HL-60 (cell line): ENCODE measurements at regions not wholly inside any gene's neighbourhood (a gene's known extent, or its start where the extent isn't known, plus 50 kb on each side); places are given as distances from the start of the nearest gene placed in this dataset.

ENCODE experiments used
- DNase-seq, 2 experiments: peaks; one replicate each; pipeline ENCODE4 v3.0.0-alpha.2; 2010 to 2020; ENCODE audit warnings: low read depth in 1 of 2, low spot score in 1 of 2
- H3K27ac ChIP-seq: fragments of 250-450 bp; sonication (Bioruptor Pico); replicated peaks from 2 replicates; pipeline ENCODE4 v1.5.1; 2020; ENCODE audit warnings: mild to moderate bottlenecking, moderate library complexity
- H3K27me3 ChIP-seq: fragments of 250-450 bp; sonication (Bioruptor Pico); 2 replicates; pipeline ENCODE4 v1.5.1; 2021; ENCODE audit warnings: mild to moderate bottlenecking, moderate library complexity; ENCODE audit not compliant: insufficient read depth, poor library complexity, severe bottlenecking
- H3K4me3 ChIP-seq: replicated peaks from 2 replicates; pipeline ENCODE4 v1.5.1; 2011; ENCODE audit warnings: mild to moderate bottlenecking, control low read depth, low read length; ENCODE audit not compliant: insufficient read depth
- GABPA ChIP-seq: IDR thresholded peaks from 2 replicates; pipeline ENCODE4 v1.6.1; 2012; ENCODE audit warnings: low read depth
- POLR2AphosphoS5 ChIP-seq: IDR thresholded peaks from 2 replicates; pipeline ENCODE4 v1.6.1; 2012; ENCODE audit warnings: low read depth
- SPI1 ChIP-seq: IDR thresholded peaks from 2 replicates; pipeline ENCODE4 v1.6.1; 2012; ENCODE audit warnings: low read depth, mild to moderate bottlenecking, borderline replicate concordance
- TF ChIP-seq, protein P1 (sequence below): IDR thresholded peaks from 2 replicates; pipeline ENCODE4 v1.6.1; 2012; ENCODE audit warnings: low read depth; ENCODE audit not compliant: insufficient replicate concordance
- TF ChIP-seq, protein P2 (sequence below): IDR thresholded peaks from one replicate; pipeline ENCODE4 v1.5.1; 2011; ENCODE audit warnings: low read length, control low read depth, inconsistent platforms; ENCODE audit not compliant: insufficient read depth

DNA sequence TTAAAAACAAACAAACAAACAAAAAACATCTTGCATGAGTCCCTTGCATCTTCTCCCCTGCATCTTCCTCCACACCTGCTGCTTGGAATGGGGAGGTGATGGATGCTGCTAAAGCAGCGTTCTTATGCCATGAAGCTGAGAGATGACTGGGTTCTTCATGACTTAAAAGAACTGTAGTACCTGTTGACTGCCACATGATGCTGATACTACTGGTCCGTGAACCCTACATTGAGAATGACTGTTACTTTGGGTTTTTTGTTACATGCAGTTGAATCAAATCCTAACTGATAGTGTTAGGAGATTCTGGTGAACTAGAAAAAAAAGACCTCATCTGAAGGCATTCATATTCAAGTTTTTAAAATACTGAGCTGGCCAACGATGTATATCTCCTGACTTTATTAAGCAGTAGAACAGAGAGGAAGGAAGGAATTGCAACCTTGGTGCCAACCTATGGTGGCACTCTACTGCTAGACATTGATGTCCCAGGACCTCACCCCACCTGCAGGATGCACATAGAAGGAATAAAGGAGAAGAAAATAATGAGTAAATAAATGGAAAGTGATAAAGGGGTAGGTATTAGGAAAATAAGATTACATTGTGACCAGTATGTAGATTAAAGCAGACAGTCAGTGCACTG is 63.2 kb upstream of the SPAG16 start:
- Histone ChIP-seq H3K27ac (no peak overlapping the region), H3K4me3 (no peak overlapping the region), H3K27me3 (no peaks in the 10 kb centered on the region)
- DNase-seq: no peak
- TF ChIP-seq, protein P1, sequence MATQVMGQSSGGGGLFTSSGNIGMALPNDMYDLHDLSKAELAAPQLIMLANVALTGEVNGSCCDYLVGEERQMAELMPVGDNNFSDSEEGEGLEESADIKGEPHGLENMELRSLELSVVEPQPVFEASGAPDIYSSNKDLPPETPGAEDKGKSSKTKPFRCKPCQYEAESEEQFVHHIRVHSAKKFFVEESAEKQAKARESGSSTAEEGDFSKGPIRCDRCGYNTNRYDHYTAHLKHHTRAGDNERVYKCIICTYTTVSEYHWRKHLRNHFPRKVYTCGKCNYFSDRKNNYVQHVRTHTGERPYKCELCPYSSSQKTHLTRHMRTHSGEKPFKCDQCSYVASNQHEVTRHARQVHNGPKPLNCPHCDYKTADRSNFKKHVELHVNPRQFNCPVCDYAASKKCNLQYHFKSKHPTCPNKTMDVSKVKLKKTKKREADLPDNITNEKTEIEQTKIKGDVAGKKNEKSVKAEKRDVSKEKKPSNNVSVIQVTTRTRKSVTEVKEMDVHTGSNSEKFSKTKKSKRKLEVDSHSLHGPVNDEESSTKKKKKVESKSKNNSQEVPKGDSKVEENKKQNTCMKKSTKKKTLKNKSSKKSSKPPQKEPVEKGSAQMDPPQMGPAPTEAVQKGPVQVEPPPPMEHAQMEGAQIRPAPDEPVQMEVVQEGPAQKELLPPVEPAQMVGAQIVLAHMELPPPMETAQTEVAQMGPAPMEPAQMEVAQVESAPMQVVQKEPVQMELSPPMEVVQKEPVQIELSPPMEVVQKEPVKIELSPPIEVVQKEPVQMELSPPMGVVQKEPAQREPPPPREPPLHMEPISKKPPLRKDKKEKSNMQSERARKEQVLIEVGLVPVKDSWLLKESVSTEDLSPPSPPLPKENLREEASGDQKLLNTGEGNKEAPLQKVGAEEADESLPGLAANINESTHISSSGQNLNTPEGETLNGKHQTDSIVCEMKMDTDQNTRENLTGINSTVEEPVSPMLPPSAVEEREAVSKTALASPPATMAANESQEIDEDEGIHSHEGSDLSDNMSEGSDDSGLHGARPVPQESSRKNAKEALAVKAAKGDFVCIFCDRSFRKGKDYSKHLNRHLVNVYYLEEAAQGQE: no peak
- TF ChIP-seq POLR2AphosphoS5: no peak
- TF ChIP-seq, protein P2, sequence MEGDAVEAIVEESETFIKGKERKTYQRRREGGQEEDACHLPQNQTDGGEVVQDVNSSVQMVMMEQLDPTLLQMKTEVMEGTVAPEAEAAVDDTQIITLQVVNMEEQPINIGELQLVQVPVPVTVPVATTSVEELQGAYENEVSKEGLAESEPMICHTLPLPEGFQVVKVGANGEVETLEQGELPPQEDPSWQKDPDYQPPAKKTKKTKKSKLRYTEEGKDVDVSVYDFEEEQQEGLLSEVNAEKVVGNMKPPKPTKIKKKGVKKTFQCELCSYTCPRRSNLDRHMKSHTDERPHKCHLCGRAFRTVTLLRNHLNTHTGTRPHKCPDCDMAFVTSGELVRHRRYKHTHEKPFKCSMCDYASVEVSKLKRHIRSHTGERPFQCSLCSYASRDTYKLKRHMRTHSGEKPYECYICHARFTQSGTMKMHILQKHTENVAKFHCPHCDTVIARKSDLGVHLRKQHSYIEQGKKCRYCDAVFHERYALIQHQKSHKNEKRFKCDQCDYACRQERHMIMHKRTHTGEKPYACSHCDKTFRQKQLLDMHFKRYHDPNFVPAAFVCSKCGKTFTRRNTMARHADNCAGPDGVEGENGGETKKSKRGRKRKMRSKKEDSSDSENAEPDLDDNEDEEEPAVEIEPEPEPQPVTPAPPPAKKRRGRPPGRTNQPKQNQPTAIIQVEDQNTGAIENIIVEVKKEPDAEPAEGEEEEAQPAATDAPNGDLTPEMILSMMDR: no peak
- TF ChIP-seq GABPA: no peak
- no peak for TF ChIP-seq SPI1

DNA sequence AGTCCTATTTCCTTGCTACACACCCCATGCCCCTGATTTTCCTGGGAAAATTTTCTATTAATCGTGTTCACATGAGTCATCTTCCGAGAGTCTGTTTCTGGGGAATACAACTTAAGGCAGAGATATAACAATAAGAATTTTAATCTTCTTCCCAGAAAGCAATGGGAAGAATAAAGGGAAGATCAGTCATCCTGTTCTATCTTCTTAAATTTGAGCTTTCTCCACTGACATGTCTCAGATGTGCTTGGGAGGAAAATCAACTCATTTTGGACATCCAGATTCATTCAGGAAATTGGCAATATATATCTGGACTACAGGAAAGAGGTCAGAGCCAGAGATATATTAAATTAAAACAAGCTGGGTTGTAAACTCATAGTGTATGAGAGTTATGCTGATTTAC is 62.3 kb upstream of the SPAG16 start:
- no peak overlapping the region for H3K4me3 ChIP-seq
- no peak overlapping the region for H3K27ac ChIP-seq
- no peaks in the 10 kb centered on the region for H3K27me3 ChIP-seq
- no peak for TF ChIP-seq POLR2AphosphoS5
- TF ChIP-seq GABPA: no peak
- TF ChIP-seq, protein P2: no peak
- no peak for DNase-seq

DNA sequence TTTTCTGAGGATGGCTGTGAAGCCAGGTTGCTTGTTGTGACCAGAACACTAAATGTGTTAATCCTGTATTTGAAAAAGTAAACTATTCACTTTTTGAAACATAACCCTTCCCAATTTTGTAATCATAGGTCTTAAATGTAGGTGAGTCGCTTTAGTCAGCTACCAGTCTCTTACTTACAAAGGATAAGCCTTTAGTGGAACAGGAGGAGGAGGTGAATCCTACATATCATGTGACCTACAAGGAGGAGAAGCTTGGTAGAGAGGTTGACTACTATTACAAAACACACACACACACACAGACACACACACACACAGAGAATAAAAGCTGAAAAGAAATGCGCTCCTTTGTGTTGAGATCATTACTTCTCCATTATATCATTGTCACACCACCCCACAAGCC is 59.9 kb upstream of the SPAG16 start:
- H3K27ac ChIP-seq: no peak overlapping the region
- H3K4me3 ChIP-seq: no peak overlapping the region

More for the DNA sequence above, 59.9 kb upstream of the SPAG16 start:
- no peaks in the 10 kb centered on the region for H3K27me3 ChIP-seq
- TF ChIP-seq, protein P1: no peak
- no peak for TF ChIP-seq GABPA
- TF ChIP-seq SPI1: no peak
- TF ChIP-seq, protein P2: no peak
- TF ChIP-seq POLR2AphosphoS5: no peak
- DNase-seq: no peak
